ENCODE measurements at regions not wholly inside any gene's neighbourhood (a gene's known extent, or its start where the extent isn't known, plus 50 kb on each side); places are given as distances from the start of the nearest gene placed in this dataset.

GRCh38 chr10:130370721-130371120, 234.5 kb downstream of the GLRX3 start:
- DNase-seq, result no peak

- DNase-seq, result no peak
Measured at GRCh38 chr10:130371156-130371555, 235.0 kb downstream of the GLRX3 start.

GRCh38 chr10:130371666-130372065, 235.5 kb downstream of the GLRX3 start:
- no peak for DNase-seq

GRCh38 chr10:130372222-130372621, 236.0 kb downstream of the GLRX3 start:
- DNase-seq, result no peak

- DNase-seq, result no peak
Measured at GRCh38 chr10:130372866-130373265, 236.7 kb downstream of the GLRX3 start.

GRCh38 chr10:130377986-130378540, 241.9 kb downstream of the GLRX3 start:
- DNase-seq, result no peak

GRCh38 chr10:130378556-130379400, 242.6 kb downstream of the GLRX3 start:
- DNase-seq, result no peak

GRCh38 chr10:130380056-130380455, 243.9 kb downstream of the GLRX3 start:
- no peak for DNase-seq

- DNase-seq, result no peak
Measured at GRCh38 chr10:130382031-130382430, 245.8 kb downstream of the GLRX3 start.

GRCh38 chr10:130387936-130388580, 251.9 kb downstream of the GLRX3 start:
- no peak for DNase-seq

- no peak for DNase-seq
Measured at GRCh38 chr10:130388746-130389145, 252.6 kb downstream of the GLRX3 start.

GRCh38 chr10:130389906-130390305, 253.7 kb downstream of the GLRX3 start:
- no peak for DNase-seq

GRCh38 chr10:130392031-130392430, 255.8 kb downstream of the GLRX3 start:
- DNase-seq, result no peak

- DNase-seq, result no peak
Measured at GRCh38 chr10:130393342-130393741, 257.2 kb downstream of the GLRX3 start.

- no peak for DNase-seq
Measured at GRCh38 chr10:130394832-130395231, 258.6 kb downstream of the GLRX3 start.

GRCh38 chr10:130395248-130395936, 259.2 kb downstream of the GLRX3 start:
- no peak for DNase-seq

GRCh38 chr10:130396044-130396443, 259.9 kb downstream of the GLRX3 start:
- no peak for DNase-seq

- no peak for DNase-seq
Measured at GRCh38 chr10:130398090-130398994, 262.2 kb downstream of the GLRX3 start.

- no peak for DNase-seq
Measured at GRCh38 chr10:130399425-130399950, 263.3 kb downstream of the GLRX3 start.

GRCh38 chr10:130400890-130401289, 264.7 kb downstream of the GLRX3 start:
- no peak for DNase-seq

Measured in muscle of arm (tissue), 1 donor.